ENCODE measurements at regions not wholly inside any gene's neighbourhood (a gene's known extent, or its start where the extent isn't known, plus 50 kb on each side); places are given as distances from the start of the nearest gene placed in this dataset.
"Not testable (repeated sequence)": the region's sequence is repeated elsewhere in the genome, so short reads cannot be mapped to it uniquely, and the experiment has no call there.

DNA sequence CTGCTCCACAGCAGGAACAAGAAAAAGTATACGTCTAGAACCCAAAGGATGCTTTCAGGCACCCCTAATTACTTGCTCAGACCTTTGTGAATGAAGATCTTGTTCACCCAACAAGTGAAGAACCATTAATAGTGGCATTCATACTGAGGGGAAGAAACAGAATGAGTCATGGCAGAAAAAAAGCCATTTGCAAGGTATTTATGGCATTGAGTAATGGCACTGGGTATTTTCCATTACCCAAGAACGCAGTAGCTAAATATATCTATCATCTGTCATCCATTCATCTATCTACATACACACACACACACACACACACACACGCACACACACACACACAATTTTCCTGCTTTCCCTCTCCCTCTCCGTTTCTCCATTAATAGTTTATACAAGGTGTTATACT lies 56.4 kb upstream of the XIRP2 start:
- DNase-seq (ENCODE audit: low spot score): peak; percentile 53

DNA sequence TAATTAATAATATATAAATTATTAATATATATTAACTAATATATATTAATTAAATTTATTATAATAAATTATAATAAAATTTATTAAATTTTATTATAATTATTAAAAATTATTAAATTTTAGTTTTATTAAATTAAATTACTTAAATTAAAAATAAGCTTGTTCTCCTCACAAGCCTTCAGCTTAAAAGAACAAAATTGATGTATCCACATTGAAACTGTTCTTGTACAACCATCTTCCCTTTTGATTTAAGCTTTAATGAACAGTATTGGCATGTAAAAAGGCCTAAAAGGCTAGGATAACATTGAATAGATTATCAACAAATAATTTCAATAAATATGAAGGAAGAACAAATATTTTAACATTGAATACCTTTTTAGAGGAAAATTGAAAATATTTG lies 62.4 kb upstream of the XIRP2 start:
- no peak for DNase-seq (ENCODE audit: low spot score)

DNA sequence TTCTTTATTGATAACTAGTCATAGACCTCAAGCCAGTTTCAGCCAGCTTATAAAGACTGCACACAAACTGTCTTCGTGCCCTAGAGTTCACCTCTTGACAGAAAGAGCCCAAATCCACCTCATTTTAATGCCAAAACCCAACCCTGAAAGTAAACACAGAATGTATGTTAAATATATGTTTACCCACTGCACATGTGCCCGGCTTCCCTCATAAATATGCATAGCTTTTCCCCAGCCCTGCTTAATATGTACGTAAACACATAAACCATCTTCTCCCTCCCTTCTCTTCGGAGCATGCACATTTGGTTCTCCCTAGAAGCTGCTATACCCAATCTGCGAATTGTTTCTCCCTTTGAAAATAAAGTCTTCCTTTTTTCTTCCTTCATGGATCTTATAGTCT lies 73.9 kb upstream of the XIRP2 start:
- no peak for DNase-seq (ENCODE audit: low spot score)

DNA sequence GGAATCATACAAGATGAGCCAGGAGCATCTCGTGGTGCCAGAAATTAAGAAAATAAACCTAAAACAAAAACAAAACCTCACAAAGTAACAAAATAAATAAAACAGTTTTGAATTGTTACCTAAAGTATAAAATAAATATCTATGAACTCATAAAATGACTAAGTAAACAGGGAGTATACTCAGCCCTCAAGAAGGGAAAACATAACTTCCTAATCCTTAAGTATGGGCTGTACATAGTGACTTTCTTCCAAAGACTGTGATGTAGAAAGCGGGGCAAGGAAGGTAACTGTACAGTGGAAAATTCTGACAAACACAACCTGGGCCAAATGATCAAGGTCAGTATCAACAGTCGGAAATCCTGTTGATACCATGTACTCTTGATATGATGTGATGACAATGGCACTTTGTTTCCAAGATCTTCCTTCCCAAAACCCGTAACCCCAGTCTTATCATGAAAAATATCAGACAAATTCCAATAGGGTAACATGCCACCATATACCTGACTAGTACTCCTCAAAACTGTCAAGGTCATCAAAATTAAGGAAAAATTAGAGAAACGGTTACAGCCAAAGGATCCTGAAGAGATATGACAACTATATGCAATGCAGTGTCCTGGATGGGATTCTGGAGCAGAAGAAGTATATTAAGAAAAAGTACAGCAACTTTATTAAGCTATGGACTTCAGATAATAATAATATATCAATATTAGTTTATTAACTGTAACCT lies 76.0 kb upstream of the XIRP2 start:
- no peak for DNase-seq (ENCODE audit: low spot score)

DNA sequence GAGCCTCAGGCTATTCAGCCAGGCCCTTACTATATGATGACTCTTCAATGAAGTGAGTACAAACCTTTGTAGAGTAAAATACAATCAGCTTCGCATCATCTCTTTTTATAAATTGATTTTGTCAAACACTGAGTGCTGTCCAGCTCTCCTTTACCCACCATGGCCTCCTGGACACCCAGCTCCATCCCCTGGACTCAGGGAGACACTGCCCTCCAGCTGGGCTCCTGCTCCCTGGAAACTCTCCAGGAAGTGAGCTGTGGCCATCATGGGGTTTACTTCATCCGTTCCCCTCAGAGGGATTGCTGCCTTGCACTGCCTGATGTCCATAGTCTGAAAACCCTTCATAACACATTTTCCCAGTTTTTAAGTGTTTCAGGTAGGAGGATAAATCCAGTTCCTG lies 82.5 kb upstream of the XIRP2 start:
- no peak for DNase-seq (ENCODE audit: low spot score)

DNA sequence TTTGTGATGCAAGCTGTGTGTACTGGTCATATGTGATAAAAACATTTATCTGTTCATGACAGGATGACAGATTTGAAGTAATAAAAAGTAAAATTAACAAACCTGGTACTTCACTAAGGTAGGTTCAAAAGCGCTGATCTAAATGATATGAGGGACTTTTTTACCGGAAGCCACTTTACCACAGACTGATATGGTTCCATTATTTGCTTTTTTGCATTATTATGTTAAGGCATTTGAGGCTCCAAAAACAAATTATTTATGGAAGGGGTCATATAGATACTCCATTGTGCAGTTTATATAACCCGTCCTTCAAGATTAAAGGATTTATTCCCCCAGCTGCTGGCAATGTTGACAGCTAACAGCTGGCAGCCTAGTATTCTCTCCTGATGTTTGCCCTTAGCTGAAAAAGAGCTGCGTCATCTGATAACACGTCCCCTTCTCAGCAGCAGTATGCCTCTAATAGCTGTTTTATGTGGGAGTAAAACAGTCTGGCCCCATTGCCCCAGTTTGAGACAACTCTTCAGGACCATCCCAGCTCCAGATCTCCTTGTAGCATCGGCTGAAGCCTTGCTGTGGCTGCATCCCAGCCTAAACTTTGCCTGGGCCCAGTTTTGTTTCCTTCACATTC lies 84.8 kb upstream of the XIRP2 start:
- DNase-seq (ENCODE audit: low spot score): no peak

DNA sequence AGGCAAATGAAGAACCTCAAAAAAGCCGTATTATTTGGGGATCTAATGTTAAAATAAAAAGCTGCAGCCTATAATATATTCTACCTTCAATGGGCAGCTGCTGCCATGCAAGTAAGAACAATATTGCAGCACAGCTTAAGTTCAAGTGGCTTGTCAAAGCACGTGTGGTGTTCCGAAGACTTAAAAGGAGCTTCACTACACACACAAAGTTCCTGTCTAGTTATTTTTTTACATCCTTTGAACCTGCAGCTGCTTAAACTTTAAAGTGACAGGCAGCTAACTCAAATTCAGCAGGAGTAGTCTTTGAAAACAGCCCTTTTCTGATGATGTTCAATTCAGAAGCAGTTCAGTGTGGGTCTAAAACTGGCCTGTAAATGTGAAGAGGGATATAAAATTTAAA lies 85.8 kb upstream of the XIRP2 start:
- no peak for DNase-seq (ENCODE audit: low spot score)

DNA sequence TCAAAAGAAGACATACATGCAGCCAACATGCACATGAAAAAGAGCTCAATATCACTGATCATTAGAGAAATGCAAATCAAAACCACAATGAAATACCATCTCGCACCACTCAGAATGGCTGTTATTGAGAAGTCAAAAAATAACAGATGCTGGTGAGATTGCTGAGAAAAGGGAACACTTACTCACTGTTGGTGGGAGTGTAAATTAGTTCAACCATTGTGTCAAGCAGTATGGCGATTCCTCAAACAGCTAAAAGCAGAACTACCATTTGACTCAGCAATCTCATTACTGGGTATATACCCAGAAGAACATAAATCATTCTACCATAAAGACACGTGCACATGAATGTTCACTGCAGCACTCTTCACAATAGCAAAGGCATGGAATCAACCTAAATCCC lies 95.5 kb upstream of the XIRP2 start:
- no peak for DNase-seq (ENCODE audit: low spot score)

DNA sequence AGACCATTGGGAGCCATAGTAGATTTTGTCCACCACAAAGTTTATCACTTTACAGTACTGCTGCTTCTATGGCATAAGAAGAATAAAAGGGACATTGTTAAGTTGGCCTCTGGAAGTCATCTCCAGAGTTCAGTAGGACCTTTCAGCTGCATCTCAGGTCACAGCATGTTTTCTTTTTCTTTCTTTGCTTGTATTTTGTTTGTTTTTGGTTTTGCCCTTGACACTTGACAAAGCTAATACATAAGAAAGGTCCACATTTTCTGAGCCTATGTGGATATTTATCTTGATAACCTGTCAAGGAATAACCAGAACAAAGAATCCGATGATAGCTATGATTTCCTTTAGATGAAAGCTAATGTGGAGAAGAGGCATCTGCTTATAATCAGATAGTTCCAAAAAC lies 101.6 kb upstream of the XIRP2 start:
- no peak for DNase-seq (ENCODE audit: low spot score)

DNA sequence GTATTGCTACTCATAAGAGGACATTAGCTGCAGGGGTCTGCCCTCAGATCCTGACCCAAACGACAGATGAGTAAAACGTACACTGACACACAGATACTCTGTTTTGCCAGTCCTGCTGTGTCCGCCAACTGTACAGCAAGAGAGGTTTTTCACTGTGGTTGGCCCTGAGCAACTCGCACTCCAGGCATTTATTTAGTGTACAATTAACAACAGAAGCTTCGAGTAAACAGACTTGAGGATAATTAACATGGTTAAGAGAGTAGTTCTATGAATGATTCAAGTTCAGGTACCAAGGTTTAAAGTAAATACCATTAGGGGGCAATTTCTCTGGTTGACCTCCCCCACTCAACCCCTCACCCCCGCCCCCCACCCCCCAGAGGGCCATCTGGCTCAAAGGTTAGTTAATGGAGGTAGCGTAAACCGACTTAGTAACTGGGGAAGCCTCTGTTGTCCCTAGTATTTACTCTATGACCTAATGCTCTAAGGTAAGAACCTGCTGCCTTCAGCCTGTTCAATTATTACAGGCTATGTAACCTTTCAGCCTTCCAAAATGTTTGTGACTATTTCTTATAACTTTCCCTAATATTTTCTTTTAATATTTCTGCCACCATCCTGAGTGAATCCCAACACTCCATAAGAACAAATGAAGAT lies 103.9 kb upstream of the XIRP2 start:
- DNase-seq (ENCODE audit: low spot score): no peak

DNA sequence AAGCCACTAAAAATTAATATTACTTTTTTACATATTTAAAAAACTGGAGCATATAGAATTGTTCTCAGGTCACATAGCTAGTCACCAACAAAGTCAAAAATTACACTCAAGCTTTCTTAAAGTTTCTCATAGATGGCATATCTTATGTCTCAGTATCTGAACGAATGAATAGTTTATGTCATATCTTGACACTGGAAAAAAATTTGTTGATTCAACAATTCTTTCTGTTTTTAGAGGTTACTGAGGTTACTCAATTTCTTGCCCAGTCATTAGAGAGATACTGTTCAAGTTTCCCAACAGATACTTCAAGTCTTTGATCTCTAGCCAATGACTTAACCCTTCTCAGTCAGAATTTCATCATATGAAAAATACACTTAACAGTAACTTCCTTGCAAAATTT lies 113.1 kb upstream of the XIRP2 start:
- no peak for DNase-seq (ENCODE audit: low spot score)

DNA sequence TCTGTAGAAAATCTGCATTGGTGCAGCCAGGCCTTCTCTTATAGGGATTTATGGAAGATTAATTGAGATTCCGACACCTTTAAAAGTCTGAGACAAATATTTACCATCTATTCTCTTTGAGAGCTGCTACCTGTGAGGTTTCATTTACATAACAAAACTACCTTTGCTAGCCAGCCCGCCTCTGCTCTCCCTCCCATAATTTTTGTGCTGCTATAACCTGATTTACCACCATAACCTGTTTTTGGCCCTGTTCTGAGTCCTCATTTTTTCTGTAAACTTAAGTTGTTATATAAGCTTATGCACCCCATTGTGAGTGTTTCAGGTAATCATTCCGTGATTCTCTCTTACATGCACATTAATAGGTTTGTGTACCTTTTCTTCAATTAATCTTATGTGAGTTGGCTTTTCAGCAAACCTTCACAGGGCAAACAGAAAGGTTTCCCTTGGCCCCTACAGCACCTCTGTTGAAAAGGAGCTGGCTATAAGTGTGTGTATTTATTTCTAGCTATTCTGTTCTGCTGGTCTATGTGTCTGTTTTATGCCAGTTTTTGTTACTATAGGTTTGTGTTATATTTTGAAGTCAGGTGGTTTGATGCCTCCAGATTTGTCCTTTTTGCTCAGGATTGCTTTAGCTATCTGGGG lies 114.9 kb upstream of the XIRP2 start:
- no peak for DNase-seq (ENCODE audit: low spot score)

DNA sequence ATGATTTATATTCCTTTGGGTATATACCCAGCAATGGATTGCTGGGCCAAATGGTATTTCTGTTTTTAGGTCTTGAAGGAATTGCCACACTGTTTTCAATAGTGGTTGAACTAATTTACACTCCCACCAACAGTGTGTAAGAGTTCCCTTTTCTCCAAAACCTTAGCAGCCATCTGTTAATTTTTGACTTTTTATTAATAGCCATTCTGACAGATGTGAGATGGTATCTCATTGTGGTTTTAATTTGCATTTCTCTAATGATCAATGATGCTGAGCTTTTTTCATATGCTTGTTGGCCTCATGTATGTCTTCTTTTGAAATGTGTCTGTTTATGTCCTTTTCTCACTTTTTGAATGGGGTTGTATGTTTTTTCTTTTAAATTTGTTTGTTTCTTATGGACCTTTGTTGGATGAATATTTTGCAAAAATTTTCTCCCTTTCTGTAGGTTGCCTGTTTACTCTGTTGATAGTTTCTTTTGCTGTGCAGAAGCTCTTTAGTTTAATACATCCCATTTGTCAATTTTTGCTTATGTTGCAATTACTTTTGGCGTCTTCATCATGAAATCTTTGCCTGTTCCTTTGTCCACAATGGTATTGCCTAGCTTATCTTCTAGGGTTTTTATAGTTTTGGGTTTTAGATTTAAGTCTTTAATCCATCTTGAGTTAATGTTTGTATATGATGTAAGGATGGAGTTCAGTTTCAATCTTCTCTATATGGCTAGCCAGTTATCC lies 119.7 kb upstream of the XIRP2 start:
- no peak for DNase-seq (ENCODE audit: low spot score)

DNA sequence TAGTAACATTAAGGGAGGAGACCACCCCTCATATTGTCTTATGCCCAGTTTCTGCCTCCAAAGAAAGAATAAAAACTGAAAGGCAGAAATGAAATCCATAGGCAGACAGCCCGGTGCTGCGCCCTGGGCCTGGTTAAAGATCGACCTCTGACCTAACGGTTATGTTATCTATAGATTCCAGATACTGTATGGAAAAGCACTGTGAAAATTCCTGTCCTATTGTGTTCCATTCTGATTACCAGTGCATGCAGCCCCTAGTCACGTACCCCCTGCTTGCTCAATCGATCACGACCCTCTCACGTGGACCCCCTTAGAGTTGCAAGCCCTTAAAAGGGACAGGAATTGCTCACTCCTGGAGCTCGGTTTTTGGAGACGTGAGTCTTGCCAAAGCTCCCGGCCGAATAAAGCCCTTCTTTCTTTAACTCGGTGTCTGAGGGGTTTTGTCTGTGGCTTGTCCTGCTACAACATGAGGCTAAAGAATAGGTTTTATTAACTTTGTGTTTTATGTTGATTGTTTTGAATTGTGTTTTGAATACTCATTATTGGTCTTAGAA lies 121.4 kb upstream of the XIRP2 start:
- DNase-seq (ENCODE audit: low spot score): not testable (repeated sequence)

DNA sequence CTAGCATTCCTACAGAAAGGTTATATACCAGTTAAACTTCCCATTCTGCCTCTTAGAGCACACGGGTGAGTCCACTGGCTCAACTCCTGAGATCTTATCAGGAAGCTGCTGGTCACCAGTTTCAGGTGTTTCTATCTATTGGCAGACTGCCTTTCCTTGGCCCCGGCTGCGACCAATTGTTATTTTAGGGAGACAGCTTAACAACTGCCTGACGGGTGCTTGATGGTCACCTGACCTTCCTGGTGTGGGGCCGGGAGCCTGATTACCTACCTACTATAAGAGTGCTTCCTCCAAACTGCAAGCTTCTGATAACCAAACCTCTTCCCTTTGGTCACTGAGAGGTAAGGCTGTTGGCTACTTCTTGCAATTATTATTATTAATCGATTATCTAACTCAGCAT lies 122.1 kb upstream of the XIRP2 start:
- DNase-seq (ENCODE audit: low spot score): no peak

DNA sequence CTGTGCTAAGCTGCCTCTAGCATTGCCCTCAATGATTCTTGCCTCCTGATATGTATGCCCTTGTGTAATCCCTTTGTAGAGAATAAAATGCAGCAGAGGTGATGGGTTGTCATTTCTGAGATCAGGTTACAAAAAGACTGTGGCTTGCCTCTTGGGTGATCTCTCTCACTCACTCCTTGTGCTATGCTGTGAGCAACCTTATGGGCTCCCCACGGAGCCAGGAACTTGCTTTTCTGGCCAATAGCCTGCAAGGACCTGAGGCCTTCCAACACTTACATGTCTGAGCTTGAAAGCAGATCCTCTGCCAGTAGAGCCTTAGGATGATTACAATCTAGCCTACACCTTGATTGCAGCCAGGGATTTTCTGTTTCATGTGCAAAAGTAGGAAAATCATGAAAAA lies 123.1 kb upstream of the XIRP2 start:
- no peak for DNase-seq (ENCODE audit: low spot score)

DNA sequence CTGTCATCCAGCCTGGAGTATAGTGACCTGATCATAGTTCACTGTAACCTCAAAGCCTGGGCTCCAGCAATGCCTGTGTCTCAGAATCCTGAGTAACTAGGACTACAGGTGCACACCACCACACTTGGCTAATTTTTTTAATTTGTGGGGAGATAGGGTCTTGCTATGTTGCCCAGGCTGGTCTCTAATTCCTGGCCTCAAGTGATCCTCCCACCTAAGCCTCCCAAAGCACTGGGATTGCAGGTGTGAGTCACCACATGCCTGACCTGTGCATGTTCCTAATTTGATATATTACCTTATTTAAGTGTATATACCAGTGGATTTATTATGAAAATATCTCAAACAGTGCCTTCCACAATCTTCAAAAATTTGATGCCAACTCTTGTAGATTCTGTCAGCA lies 123.6 kb upstream of the XIRP2 start:
- DNase-seq (ENCODE audit: low spot score): no peak

DNA sequence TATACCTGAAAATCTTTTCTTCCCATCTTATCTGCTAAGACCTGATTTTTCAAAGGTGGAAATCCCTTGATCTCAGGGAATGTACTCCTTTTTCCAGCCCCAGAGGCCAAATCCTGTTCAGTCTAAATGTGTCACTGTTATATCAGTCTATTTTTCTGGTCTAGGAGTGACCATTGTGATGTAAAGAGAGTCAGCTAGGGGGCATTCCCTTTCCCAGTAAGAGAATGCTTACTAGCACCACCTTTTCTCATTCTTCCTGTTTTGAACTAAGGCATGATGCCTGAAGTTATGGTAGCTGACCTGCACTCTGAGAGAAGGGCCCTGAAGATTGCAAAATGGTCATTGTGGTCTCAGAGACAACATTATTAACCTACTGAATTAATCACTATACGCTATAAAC lies 124.1 kb upstream of the XIRP2 start:
- peak; percentile 4 for DNase-seq (ENCODE audit: low spot score)

DNA sequence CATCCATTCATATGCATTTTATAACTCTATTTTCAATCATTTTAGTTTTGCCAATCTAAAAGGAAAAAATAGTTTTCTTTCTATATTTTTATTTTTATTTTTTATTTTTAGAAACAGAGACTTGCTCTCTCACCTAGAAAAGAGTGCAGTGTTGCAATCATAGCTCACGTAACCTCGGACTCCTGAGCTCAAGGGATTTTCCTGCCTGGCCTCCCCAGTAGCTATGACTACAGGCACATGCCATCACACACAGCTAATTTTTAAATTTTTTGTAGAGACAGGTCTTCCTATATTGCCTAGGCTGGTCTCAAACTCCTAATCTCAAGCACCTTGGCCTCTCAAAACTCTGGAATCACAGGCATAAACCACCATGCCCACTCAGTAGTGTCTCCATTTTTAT lies 125.5 kb upstream of the XIRP2 start:
- DNase-seq (ENCODE audit: low spot score): no peak

DNA sequence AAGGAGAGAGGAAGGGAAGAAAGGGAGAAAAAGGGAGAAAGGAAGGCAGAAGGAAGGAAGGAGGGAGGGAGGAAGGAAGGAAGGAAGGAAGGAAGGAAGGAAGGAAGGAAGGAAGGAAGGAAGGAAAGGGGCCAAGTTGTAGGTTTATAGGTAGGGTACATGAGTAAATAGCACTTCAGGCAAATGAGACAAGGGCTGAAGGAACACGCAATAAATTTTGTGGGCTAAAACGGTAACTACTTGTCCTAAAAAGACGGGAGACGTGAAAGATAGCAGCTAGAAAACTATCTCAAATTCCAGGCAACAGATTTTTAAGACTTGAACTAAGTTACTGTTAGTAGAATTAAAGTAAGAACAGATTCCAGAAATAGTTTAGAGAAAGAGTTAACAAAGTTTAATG lies 129.3 kb upstream of the XIRP2 start:
- DNase-seq (ENCODE audit: low spot score): no peak

DNA sequence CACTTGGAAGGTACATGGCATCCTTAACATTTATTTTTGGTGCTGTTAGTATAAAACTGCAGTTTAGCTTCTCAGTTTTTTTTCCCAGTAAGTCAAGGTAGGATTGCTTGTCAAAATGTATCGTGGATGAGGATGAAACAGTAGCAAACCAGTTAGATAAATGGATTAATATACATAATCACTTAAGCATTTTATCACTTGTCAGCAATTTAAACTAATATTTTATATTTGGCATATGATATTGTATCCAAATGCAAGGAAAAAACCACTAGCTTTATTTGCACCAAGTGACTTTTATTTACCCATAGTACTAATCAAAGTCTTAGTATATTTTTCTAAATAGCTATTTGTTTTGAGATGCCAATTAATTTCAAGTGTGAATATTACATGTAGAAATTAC lies 137.7 kb upstream of the XIRP2 start:
- no peak for DNase-seq (ENCODE audit: low spot score)

DNA sequence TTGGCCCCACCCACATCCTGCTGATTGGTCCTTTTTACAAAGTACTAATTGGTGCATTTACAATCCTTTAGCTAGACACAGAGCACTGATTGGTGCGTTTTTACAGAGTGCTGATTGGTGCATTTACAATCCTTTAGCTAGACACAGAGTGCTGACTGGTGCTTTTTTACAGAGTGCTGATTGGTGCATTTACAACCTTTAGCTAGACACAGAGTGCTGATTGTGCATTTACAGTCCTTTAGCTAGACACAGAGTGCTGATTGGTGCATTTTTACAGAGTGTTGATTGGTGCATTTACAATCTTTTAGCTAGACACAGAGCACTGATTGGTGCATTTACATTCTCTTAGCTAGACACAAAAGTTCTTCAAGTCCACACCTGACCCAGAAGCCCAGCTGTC lies 144.2 kb upstream of the XIRP2 start:
- DNase-seq (ENCODE audit: low spot score): not testable (repeated sequence)

Data from A172 (cell line).